Neutrophil (primary cell): ENCODE measurements at regions not wholly inside any gene's neighbourhood (a gene's known extent, or its start where the extent isn't known, plus 50 kb on each side); places are given as distances from the start of the nearest gene placed in this dataset.
"Not testable (repeated sequence)": the region's sequence is repeated elsewhere in the genome, so short reads cannot be mapped to it uniquely, and the experiment has no call there.

Experiments
- H3K27ac ChIP-seq: fragments of 200-600 bp; sonication (generic); 2 replicates; pipeline ENCODE4 v1.5.1; 2016; ENCODE audit warnings: mild to moderate bottlenecking, moderate library complexity
- H3K27me3 ChIP-seq: fragments of 200-600 bp; sonication (generic); 2 replicates; pipeline ENCODE4 v1.6.0; 2016; ENCODE audit warnings: mild to moderate bottlenecking
- H3K36me3 ChIP-seq: fragments of 200-600 bp; sonication (generic); 2 replicates; pipeline ENCODE4 v1.5.1; 2017
- H3K4me1 ChIP-seq, 2 experiments: fragments of 200-600 bp in 1 of 2; sonication (generic) in 1 of 2; 1 replicate in 1 of 2; 2 replicates in 1 of 2; pipeline versions ENCODE4 v1.5.1 to v1.6.1; 2013 to 2016; ENCODE audit warnings: low read depth in 1 of 2, low read length in 1 of 2, mild to moderate bottlenecking in 1 of 2, moderate library complexity in 1 of 2; ENCODE audit not compliant: control insufficient read depth in 1 of 2, insufficient read depth in 1 of 2
- H3K4me3 ChIP-seq, 2 experiments: fragments of 200-600 bp in 1 of 2; sonication (generic) in 1 of 2; 1 replicate in 1 of 2; 2 replicates in 1 of 2; pipeline ENCODE4 v1.5.1; 2013 to 2016; ENCODE audit warnings: low read depth in 1 of 2, low read length in 1 of 2, mild to moderate bottlenecking in 1 of 2, moderate library complexity in 1 of 2
- H3K9me3 ChIP-seq: fragments of 200-600 bp; sonication (generic); 2 replicates; pipeline ENCODE4 v1.5.1; 2016

GRCh38 chr10:47600127-47600526, 76.7 kb upstream of the AGAP9 start:
- not testable (repeated sequence) for H3K36me3 ChIP-seq, H3K27ac ChIP-seq

DNA sequence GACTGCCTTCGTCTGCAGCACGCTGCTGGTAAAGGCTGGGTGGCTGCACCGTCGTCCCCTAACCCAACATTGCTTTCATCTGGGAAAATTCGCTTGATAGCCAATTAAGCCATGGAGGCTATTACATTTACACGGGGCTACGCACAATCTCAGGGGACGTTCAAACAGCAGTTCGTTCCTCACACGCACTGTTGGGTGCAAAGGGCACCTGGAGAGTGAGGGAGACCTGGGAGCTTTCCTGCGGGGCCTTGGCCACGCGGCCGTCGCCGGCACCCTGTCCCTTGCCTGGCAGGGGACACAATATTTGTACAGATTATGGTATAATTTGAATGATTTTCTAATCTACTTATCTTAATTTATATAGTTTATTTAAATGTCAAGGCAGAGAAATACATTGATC, 76.2 kb upstream of the AGAP9 start:
- H3K36me3 ChIP-seq, H3K9me3 ChIP-seq, H3K4me1 ChIP-seq, H3K27ac ChIP-seq, H3K27me3 ChIP-seq, H3K4me3 ChIP-seq: not testable (repeated sequence)

More at GRCh38 chr10:47600127-47600526, 76.7 kb upstream of the AGAP9 start:
- H3K4me3 ChIP-seq, H3K9me3 ChIP-seq, H3K4me1 ChIP-seq, H3K27me3 ChIP-seq: not testable (repeated sequence)

- not testable (repeated sequence) for H3K4me1 ChIP-seq, H3K27me3 ChIP-seq, H3K27ac ChIP-seq, H3K36me3 ChIP-seq, H3K9me3 ChIP-seq, H3K4me3 ChIP-seq
These were observed 70.4 kb upstream of the AGAP9 start for GRCh38 chr10:47593805-47594204.

- not testable (repeated sequence) for H3K36me3 ChIP-seq, H3K27ac ChIP-seq, H3K9me3 ChIP-seq, H3K4me1 ChIP-seq, H3K4me3 ChIP-seq, H3K27me3 ChIP-seq
These were observed 69.7 kb upstream of the AGAP9 start for GRCh38 chr10:47593129-47593528.

GRCh38 chr10:47590956-47591355, 67.5 kb upstream of the AGAP9 start:
- not testable (repeated sequence) for H3K4me1 ChIP-seq, H3K27ac ChIP-seq, H3K36me3 ChIP-seq, H3K27me3 ChIP-seq, H3K4me3 ChIP-seq, H3K9me3 ChIP-seq

- H3K9me3 ChIP-seq, H3K27ac ChIP-seq, H3K4me3 ChIP-seq, H3K36me3 ChIP-seq, H3K4me1 ChIP-seq, H3K27me3 ChIP-seq: not testable (repeated sequence)
These were observed 67.1 kb upstream of the AGAP9 start for GRCh38 chr10:47590534-47590933.

GRCh38 chr10:47582051-47582450, 58.6 kb upstream of the AGAP9 start:
- not testable (repeated sequence) for H3K9me3 ChIP-seq, H3K4me3 ChIP-seq, H3K27me3 ChIP-seq, H3K36me3 ChIP-seq, H3K27ac ChIP-seq, H3K4me1 ChIP-seq

GRCh38 chr10:47580063-47580462, 56.6 kb upstream of the AGAP9 start:
- not testable (repeated sequence) for H3K27ac ChIP-seq, H3K4me1 ChIP-seq, H3K9me3 ChIP-seq, H3K27me3 ChIP-seq, H3K36me3 ChIP-seq, H3K4me3 ChIP-seq

DNA sequence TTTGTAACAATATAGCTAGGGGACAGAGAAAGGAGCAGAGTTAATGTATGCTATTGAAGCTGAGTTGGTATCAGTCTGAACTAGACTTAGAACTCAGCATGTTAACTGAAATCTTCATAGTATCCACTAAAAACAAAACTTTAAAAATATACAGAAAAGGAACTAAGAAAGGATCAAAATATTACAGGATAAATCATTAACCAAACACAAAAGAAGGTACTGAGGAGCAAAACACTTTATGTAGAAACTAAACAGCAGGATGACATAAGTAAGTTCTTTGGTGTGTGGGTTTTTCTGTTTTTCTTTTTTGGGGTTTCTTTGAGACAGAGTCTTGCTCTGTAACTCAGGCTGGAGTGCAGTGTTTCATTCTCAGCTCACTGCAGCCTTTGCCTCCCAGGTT, 55.1 kb upstream of the AGAP9 start:
- H3K27me3 ChIP-seq, H3K36me3 ChIP-seq, H3K4me3 ChIP-seq, H3K4me1 ChIP-seq, H3K9me3 ChIP-seq, H3K27ac ChIP-seq: not testable (repeated sequence)
